ENCODE measurements at regions not wholly inside any gene's neighbourhood (a gene's known extent, or its start where the extent isn't known, plus 50 kb on each side); places are given as distances from the start of the nearest gene placed in this dataset.

DNA sequence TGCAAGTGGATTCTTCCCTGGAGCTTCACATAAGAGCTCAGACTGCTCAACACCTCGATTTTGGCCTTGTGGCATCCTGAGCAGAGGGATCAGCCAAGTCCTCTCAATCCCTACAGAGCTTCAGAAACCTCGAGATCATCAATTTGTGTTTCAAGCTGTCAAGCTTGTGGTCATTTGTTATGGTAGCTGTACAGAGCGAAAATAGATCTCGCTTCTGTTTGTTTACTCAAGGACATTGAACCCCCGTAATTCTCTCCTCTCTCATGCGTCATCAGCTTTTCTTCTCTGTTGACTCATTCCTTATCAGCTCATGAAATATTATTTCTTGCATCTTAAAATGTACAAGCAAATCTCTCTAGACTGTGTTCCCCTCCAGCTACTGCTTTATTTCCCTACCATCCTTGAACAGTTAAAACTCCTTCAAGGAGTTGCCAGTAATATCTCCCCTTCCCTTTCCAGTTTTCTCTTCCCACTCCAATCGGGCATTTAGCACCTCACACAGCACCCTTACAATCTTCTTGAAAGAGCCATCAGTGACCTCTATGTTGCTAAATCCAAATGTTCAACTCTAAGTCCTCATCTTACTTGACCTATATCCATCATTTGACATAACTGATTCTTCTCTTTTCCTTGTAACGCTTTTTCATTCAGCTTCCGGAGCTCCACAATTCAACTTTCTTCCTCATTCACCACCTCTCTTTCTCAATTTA, 106.2 kb upstream of the FAT1 start:
- H3K9me3 ChIP-seq (ENCODE audit: low read length): no peaks in the 10 kb centered on the region
- in situ Hi-C loops (cut with HindIII; ENCODE audit: extremely low pct_ligation_motif_present, low pct_unique_long_range_greater_than_20kb): no loop called here
- peak; percentile 52 for DNase-seq (ENCODE audit: low spot score)
- peak overlapping the region in 1 of 3 experiments; percentile 26; a peak in 1 of 6 replicates for H3K4me3 ChIP-seq (replicated peaks in 1 of 3; ENCODE audit: insufficient read depth in 1 of 3, low read depth in 2 of 3, low read length in 3 of 3)
- FAIRE-seq: no peak
- no peaks in the 10 kb centered on the region for H3K36me3 ChIP-seq (replicated peaks in 1 of 2; ENCODE audit: control insufficient read depth in 1 of 2, insufficient read depth in 2 of 2, low read length in 2 of 2)
- no TSS peak for BruUV-seq (replicated peaks)
- peak overlapping the region; percentile 45; the same call in 1 of the 2 replicates for H3K9ac ChIP-seq (ENCODE audit: insufficient read depth, low read depth, low read length)
- 25% methylated on average over 9 of the region's 9 CpGs for WGBS (ENCODE audit: low lambda C conversion rate)
- H4K20me1 ChIP-seq (ENCODE audit: insufficient read depth, low read length): no peaks in the 10 kb centered on the region
- H2AFZ ChIP-seq (ENCODE audit: low read length): no peak overlapping the region
- H3K79me2 ChIP-seq (ENCODE audit: insufficient read depth, low read length): no peaks in the 10 kb centered on the region
- no peak overlapping the region for H3K27ac ChIP-seq (ENCODE audit: extremely low read length, insufficient read depth, low read length)
- peaks cover 61% of the 10 kb centered on the region for H3K4me1 ChIP-seq (ENCODE audit: insufficient read depth, low read length)
- H3K4me2 ChIP-seq (ENCODE audit: low read depth, low read length): peak overlapping the region; percentile 70
- ATAC-seq: peak; percentile 55
- ChIA-PET CTCF (ENCODE audit: low intra/inter-chr PET ratio, low total read pairs) (no interaction called here), POLR2A (interaction anchor here (0.7 kb wide), 1 partner anchor 75 kb away, joined by 3 read pairs; no protein-coding TSS in a partner anchor)
- H3K27me3 ChIP-seq (ENCODE audit: control insufficient read depth in 1 of 2, insufficient read depth in 2 of 2, low read length in 2 of 2): peaks cover 0 to 5% of the 10 kb centered on the region in 2 experiments; a peak in 2 of 5 replicates
- intact Hi-C loops (cut with micrococcal nuclease; ENCODE audit: unreplicated experiment): loop anchor here (5.0 kb wide), 1 partner anchor 103 kb away; no protein-coding TSS in a partner anchor
- TF ChIP-seq ZNF160 (CRISPR knock-in tag; IDR thresholded peaks at IDR 0.05) (no peak), ZNF274 (CRISPR knock-in tag; IDR thresholded peaks at IDR 0.05) (no peak), ZNF775 (CRISPR knock-in tag; IDR thresholded peaks at IDR 0.05; ENCODE audit: borderline replicate concordance) (no peak), GTF3A (CRISPR knock-in tag; conservative IDR thresholded peaks at IDR 0.05) (no peak), DR1 (CRISPR knock-in tag; IDR thresholded peaks at IDR 0.05) (no peak), ELF3 (CRISPR knock-in tag; IDR thresholded peaks at IDR 0.05) (no peak), RFX3 (CRISPR knock-in tag; IDR thresholded peaks at IDR 0.05) (no peak), FOSL2 (CRISPR knock-in tag; IDR thresholded peaks at IDR 0.05) (peak; percentile 71), CEBPZ (IDR thresholded peaks at IDR 0.05; ENCODE audit: low read length) (no peak), EP300 (IDR thresholded peaks at IDR 0.05; ENCODE audit: low read depth in 2 of 2, low read length in 2 of 2) (peak in 1 of 2 experiments; percentile 51; a peak in 1 of 4 replicates), EP300 (CRISPR knock-in tag; IDR thresholded peaks at IDR 0.05; ENCODE audit: borderline replicate concordance) (no peak), POGZ (CRISPR knock-in tag; IDR thresholded peaks at IDR 0.05) (0 out of 2 replicates have a peak, but pooled peaks have one; percentile 21), ZBTB3 (CRISPR knock-in tag; IDR thresholded peaks at IDR 0.05; ENCODE audit: borderline replicate concordance, low read depth) (no peak)
- TF ChIP-seq, protein P1, sequence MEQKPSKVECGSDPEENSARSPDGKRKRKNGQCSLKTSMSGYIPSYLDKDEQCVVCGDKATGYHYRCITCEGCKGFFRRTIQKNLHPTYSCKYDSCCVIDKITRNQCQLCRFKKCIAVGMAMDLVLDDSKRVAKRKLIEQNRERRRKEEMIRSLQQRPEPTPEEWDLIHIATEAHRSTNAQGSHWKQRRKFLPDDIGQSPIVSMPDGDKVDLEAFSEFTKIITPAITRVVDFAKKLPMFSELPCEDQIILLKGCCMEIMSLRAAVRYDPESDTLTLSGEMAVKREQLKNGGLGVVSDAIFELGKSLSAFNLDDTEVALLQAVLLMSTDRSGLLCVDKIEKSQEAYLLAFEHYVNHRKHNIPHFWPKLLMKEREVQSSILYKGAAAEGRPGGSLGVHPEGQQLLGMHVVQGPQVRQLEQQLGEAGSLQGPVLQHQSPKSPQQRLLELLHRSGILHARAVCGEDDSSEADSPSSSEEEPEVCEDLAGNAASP (CRISPR knock-in tag; IDR thresholded peaks at IDR 0.05; ENCODE audit: borderline replicate concordance): no peak
- TF ChIP-seq, protein P2, sequence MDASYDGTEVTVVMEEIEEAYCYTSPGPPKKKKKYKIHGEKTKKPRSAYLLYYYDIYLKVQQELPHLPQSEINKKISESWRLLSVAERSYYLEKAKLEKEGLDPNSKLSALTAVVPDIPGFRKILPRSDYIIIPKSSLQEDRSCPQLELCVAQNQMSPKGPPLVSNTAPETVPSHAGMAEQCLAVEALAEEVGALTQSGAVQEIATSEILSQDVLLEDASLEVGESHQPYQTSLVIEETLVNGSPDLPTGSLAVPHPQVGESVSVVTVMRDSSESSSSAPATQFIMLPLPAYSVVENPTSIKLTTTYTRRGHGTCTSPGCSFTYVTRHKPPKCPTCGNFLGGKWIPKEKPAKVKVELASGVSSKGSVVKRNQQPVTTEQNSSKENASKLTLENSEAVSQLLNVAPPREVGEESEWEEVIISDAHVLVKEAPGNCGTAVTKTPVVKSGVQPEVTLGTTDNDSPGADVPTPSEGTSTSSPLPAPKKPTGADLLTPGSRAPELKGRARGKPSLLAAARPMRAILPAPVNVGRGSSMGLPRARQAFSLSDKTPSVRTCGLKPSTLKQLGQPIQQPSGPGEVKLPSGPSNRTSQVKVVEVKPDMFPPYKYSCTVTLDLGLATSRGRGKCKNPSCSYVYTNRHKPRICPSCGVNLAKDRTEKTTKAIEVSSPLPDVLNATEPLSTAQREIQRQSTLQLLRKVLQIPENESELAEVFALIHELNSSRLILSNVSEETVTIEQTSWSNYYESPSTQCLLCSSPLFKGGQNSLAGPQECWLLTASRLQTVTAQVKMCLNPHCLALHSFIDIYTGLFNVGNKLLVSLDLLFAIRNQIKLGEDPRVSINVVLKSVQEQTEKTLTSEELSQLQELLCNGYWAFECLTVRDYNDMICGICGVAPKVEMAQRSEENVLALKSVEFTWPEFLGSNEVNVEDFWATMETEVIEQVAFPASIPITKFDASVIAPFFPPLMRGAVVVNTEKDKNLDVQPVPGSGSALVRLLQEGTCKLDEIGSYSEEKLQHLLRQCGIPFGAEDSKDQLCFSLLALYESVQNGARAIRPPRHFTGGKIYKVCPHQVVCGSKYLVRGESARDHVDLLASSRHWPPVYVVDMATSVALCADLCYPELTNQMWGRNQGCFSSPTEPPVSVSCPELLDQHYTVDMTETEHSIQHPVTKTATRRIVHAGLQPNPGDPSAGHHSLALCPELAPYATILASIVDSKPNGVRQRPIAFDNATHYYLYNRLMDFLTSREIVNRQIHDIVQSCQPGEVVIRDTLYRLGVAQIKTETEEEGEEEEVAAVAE (CRISPR knock-in tag; IDR thresholded peaks at IDR 0.05; ENCODE audit: borderline replicate concordance): no peak
